SK-N-SH (cell line): ENCODE measurements at regions not wholly inside any gene's neighbourhood (a gene's known extent, or its start where the extent isn't known, plus 50 kb on each side); places are given as distances from the start of the nearest gene placed in this dataset.

Experiments
- CTCF ChIA-PET: fragments of 300-600, 350-600 bp; formaldehyde crosslinking; extraction: SDS; loops from one replicate; lab custom pipeline; 2021; lab: Yijun Ruan, JAX
- POLR2A ChIA-PET: fragments of 350-600 bp; sonication (Branson Sonifier 250); formaldehyde crosslinking; extraction: SDS; loops from one replicate; lab custom pipeline; 2020; ENCODE audit warnings: antibody characterized with exemption, inconsistent platforms; lab: Yijun Ruan, JAX
- DNase-seq: peaks from one replicate; pipeline ENCODE4 v3.0.0; 2012
- H2AFZ ChIP-seq: fragments of 200-600 bp; sonication (generic); 2 replicates; pipeline ENCODE4 v1.8.1; 2016; ENCODE audit warnings: antibody characterized with exemption, mild to moderate bottlenecking, low read depth
- H3F3A ChIP-seq: fragments of 200-600 bp; sonication (generic); replicated peaks from 2 replicates; pipeline ENCODE3; 2016; ENCODE audit warnings: antibody characterized with exemption, mild to moderate bottlenecking; ENCODE audit not compliant: insufficient read depth
- H3K27ac ChIP-seq, 2 experiments: fragments of 200-500 bp in 1 of 2; fragments of 200-600 bp in 1 of 2; sonication (Bioruptor generic) in 1 of 2; sonication (generic), shearing (Covaris generic) in 1 of 2; 2 replicates each; pipeline versions ENCODE4 v1.5.1 to v1.6.1; 2014 to 2016; ENCODE audit warnings: low read depth in 2 of 2, inconsistent platforms in 1 of 2, low read length in 1 of 2, mild to moderate bottlenecking in 1 of 2, mixed read lengths in 1 of 2
- H3K27me3 ChIP-seq: fragments of 200-600 bp; sonication (generic), shearing (Covaris generic); 2 replicates; pipeline ENCODE4 v1.6.1; 2016; ENCODE audit warnings: mixed run types; ENCODE audit not compliant: insufficient read depth
- H3K36me3 ChIP-seq, 2 experiments: fragments of 200-500 bp in 1 of 2; fragments of 200-600 bp in 1 of 2; sonication (Bioruptor generic) in 1 of 2; sonication (generic) in 1 of 2; replicated peaks in 1 of 2; 2 replicates each; pipeline versions ENCODE3 to v1.5.1; 2014 to 2016; ENCODE audit warnings: low read length in 1 of 2, mild to moderate bottlenecking in 1 of 2; ENCODE audit not compliant: insufficient read depth in 2 of 2, control insufficient read depth in 1 of 2
- H3K4me1 ChIP-seq, 2 experiments: fragments of 200-500 bp in 1 of 2; fragments of 200-600 bp in 1 of 2; sonication (Bioruptor generic) in 1 of 2; sonication (generic), shearing (Covaris generic) in 1 of 2; 2 replicates each; pipeline versions ENCODE4 v1.5.1 to v1.6.1; 2014 to 2016; ENCODE audit warnings: low read depth in 1 of 2, low read length in 1 of 2, mixed run types in 1 of 2; ENCODE audit not compliant: insufficient read depth in 2 of 2, control insufficient read depth in 1 of 2
- H3K4me2 ChIP-seq: fragments of 200-600 bp; sonication (generic), shearing (Covaris generic); 2 replicates; pipeline ENCODE4 v1.6.1; 2017; ENCODE audit warnings: mixed run types
- H3K4me3 ChIP-seq, 2 experiments: fragments of 200-500 bp in 1 of 2; fragments of 200-600 bp in 1 of 2; sonication (Bioruptor generic) in 1 of 2; sonication (generic), shearing (Covaris generic) in 1 of 2; 2 replicates each; pipeline versions ENCODE4 v1.5.1 to v1.8.1; 2014 to 2016; ENCODE audit warnings: low read depth in 2 of 2, inconsistent platforms in 1 of 2, low read length in 1 of 2, mild to moderate bottlenecking in 1 of 2, mixed read lengths in 1 of 2, moderate library complexity in 1 of 2
- H3K79me2 ChIP-seq: fragments of 200-600 bp; sonication (generic); 2 replicates; pipeline ENCODE4 v1.8.1; 2017; ENCODE audit warnings: mild to moderate bottlenecking; ENCODE audit not compliant: insufficient read depth
- H3K9ac ChIP-seq: fragments of 200-600 bp; sonication (generic); 2 replicates; pipeline ENCODE4 v1.6.1; 2017; ENCODE audit warnings: mixed run types
- H3K9me2 ChIP-seq: fragments of 200-600 bp; sonication (generic); 2 replicates; pipeline ENCODE4 v1.6.1; 2017; ENCODE audit warnings: mixed run types
- H3K9me3 ChIP-seq: fragments of 200-600 bp; sonication (generic); 2 replicates; pipeline ENCODE4 v1.6.1; 2017; ENCODE audit warnings: mixed run types, mild to moderate bottlenecking, moderate library complexity
- H4K20me1 ChIP-seq: fragments of 200-600 bp; sonication (generic); 2 replicates; pipeline ENCODE4 v1.6.1; 2017; ENCODE audit warnings: mild to moderate bottlenecking, mixed run types; ENCODE audit not compliant: insufficient read depth
- CHD2 ChIP-seq: fragments of 150-350 bp; IDR thresholded peaks from 2 replicates; pipeline ENCODE4 v1.6.1; 2018; ENCODE audit warnings: low read length; ENCODE audit not compliant: partially characterized antibody
- EZH2phosphoT487 ChIP-seq: fragments of 200-600 bp; sonication (generic); IDR thresholded peaks from 2 replicates; pipeline ENCODE4 v1.6.1; 2017; ENCODE audit warnings: low read depth, mixed run types, mild to moderate bottlenecking, antibody characterized with exemption, moderate library complexity, borderline replicate concordance
- FOSL2 ChIP-seq: IDR thresholded peaks from 2 replicates; pipeline ENCODE4 v1.4.0; 2012; ENCODE audit warnings: low read depth, mild to moderate bottlenecking, moderate library complexity, borderline replicate concordance
- GABPA ChIP-seq: IDR thresholded peaks from 2 replicates; pipeline ENCODE4 v1.4.0; 2012; ENCODE audit warnings: low read depth, mild to moderate bottlenecking
- GATA2 ChIP-seq: sonication (generic); formaldehyde crosslinking; IDR thresholded peaks from 2 replicates; pipeline ENCODE4 v1.5.0; 2020; ENCODE audit warnings: mild to moderate bottlenecking, missing genetic modification reagents
- MEF2A ChIP-seq: IDR thresholded peaks from 2 replicates; pipeline ENCODE4 v1.4.0; 2012; ENCODE audit warnings: low read depth, borderline replicate concordance
- NFIC ChIP-seq: IDR thresholded peaks from 2 replicates; pipeline ENCODE4 v1.4.0; 2012; ENCODE audit warnings: borderline replicate concordance
- RAD21 ChIP-seq: IDR thresholded peaks from 2 replicates; pipeline ENCODE4 v1.6.1; 2012; ENCODE audit warnings: mild to moderate bottlenecking, low read length
- SMC3 ChIP-seq: IDR thresholded peaks from 2 replicates; pipeline ENCODE4 v1.6.1; 2012; ENCODE audit warnings: low read depth, low read length, improper control_type of control experiment
- TCF12 ChIP-seq: IDR thresholded peaks from 2 replicates; pipeline ENCODE4 v1.4.0; 2012
- WGBS: methylation state at CpG from one replicate; pipeline ENCODE4 v1.1.6; 2017; ENCODE audit warnings: low lambda C conversion rate; 5-methylcytosine and 5-hydroxymethylcytosine counted together
- TF ChIP-seq, protein P1 (sequence below): IDR thresholded peaks from 2 replicates; pipeline ENCODE4 v1.4.0; 2012; ENCODE audit warnings: low read depth, borderline replicate concordance
- TF ChIP-seq, protein P2 (sequence below): IDR thresholded peaks from 2 replicates; pipeline ENCODE4 v1.4.0; 2012; ENCODE audit warnings: low read depth
- TF ChIP-seq, protein P3 (sequence below): IDR thresholded peaks from 2 replicates; pipeline ENCODE4 v1.4.0; 2012; ENCODE audit warnings: low read depth, borderline replicate concordance

DNA sequence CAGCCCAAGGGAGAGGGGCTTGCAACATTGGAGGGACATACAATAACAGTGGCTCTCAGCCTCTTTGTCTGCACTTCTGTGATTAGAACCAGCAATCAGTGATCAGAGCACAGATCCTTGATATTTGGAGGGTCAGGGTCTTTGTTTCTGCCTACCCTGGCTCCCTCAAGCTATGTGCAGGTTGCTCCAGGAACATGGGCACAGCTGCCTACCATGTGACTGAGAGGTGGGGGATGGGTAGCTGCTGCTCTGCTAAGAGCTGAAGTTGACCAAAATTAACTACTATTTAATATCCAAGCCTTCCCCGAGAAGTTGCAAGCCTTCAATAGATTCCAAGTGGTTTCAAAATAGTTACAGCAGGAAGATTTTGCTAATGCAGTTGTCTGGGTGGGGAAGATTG, 202.6 kb downstream of the ZIC5 start:
- no peaks in the 10 kb centered on the region for H3K4me1 ChIP-seq
- no peak overlapping the region for H3K9ac ChIP-seq
- H3K27me3 ChIP-seq: no peaks in the 10 kb centered on the region
- H3K4me3 ChIP-seq: no peak overlapping the region
- no peak overlapping the region for H3K27ac ChIP-seq
- H3F3A ChIP-seq: no peaks in the 10 kb centered on the region
- no peaks in the 10 kb centered on the region for H3K36me3 ChIP-seq
- H4K20me1 ChIP-seq: no peaks in the 10 kb centered on the region
- WGBS: 25% methylated on average over 1 of the region's 1 CpG
- H2AFZ ChIP-seq: no peak overlapping the region
- no peak for TF ChIP-seq NFIC
- TF ChIP-seq, protein P1, sequence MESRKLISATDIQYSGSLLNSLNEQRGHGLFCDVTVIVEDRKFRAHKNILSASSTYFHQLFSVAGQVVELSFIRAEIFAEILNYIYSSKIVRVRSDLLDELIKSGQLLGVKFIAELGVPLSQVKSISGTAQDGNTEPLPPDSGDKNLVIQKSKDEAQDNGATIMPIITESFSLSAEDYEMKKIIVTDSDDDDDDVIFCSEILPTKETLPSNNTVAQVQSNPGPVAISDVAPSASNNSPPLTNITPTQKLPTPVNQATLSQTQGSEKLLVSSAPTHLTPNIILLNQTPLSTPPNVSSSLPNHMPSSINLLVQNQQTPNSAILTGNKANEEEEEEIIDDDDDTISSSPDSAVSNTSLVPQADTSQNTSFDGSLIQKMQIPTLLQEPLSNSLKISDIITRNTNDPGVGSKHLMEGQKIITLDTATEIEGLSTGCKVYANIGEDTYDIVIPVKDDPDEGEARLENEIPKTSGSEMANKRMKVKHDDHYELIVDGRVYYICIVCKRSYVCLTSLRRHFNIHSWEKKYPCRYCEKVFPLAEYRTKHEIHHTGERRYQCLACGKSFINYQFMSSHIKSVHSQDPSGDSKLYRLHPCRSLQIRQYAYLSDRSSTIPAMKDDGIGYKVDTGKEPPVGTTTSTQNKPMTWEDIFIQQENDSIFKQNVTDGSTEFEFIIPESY: no peak
- TF ChIP-seq FOSL2: no peak
- no peak for TF ChIP-seq SMC3
- no peak for TF ChIP-seq EZH2phosphoT487
- no peak for TF ChIP-seq TCF12
- TF ChIP-seq, protein P2, sequence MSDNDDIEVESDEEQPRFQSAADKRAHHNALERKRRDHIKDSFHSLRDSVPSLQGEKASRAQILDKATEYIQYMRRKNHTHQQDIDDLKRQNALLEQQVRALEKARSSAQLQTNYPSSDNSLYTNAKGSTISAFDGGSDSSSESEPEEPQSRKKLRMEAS: no peak
- no peak for TF ChIP-seq GATA2 (CRISPR knock-in tag)
- no peak for TF ChIP-seq MEF2A
- TF ChIP-seq, protein P3, sequence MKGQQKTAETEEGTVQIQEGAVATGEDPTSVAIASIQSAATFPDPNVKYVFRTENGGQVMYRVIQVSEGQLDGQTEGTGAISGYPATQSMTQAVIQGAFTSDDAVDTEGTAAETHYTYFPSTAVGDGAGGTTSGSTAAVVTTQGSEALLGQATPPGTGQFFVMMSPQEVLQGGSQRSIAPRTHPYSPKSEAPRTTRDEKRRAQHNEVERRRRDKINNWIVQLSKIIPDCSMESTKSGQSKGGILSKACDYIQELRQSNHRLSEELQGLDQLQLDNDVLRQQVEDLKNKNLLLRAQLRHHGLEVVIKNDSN: no peak
- TF ChIP-seq GABPA: no peak
- H3K4me2 ChIP-seq: no peak overlapping the region
- ChIA-PET POLR2A (no interaction called here), CTCF (interaction anchor here (0.9 kb wide), 1 partner anchor 11 kb away, joined by 3 read pairs; no protein-coding TSS in a partner anchor)
- no peaks in the 10 kb centered on the region for H3K79me2 ChIP-seq
- DNase-seq: no peak
- no peaks in the 10 kb centered on the region for H3K9me2 ChIP-seq
- peaks cover 4% of the 10 kb centered on the region; the same call in 1 of the 2 replicates for H3K9me3 ChIP-seq

DNA sequence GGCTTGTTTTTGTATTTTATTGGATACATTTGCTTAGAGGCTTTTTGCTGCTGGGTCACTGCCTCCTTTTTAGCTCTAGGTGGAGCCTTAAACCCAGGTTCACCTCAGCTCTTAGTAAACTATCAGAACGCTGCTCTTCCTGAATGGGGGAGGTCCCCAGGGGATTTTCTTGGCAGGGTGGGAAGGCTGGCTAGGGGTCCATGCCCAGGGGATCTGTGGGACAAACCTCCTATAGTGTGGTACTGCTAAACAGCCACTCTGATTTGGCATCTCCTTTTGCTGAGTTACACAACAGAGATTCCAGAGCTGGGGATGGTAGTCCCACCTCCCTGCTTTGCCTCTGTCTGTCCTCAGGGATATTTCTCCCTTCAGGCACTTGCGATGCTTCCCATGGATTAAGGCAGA, 204.9 kb downstream of the ZIC5 start:
- Histone ChIP-seq H3K36me3 (no peaks in the 10 kb centered on the region), H3K79me2 (no peaks in the 10 kb centered on the region), H3K9me3 (peaks cover 4% of the 10 kb centered on the region; the same call in 1 of the 2 replicates), H3K9ac (no peak overlapping the region), H4K20me1 (no peaks in the 10 kb centered on the region), H3K4me3 (no peak overlapping the region), H3K9me2 (no peaks in the 10 kb centered on the region), H3K27ac (no peak overlapping the region), H3K4me2 (no peak overlapping the region), H3K4me1 (no peaks in the 10 kb centered on the region), H3K27me3 (no peaks in the 10 kb centered on the region), H2AFZ (no peak overlapping the region), H3F3A (no peaks in the 10 kb centered on the region)
- TF ChIP-seq RAD21 (peak; percentile 40; the same call in 1 of the 2 replicates), CHD2 (no peak)
- ChIA-PET POLR2A (no interaction called here), CTCF (no interaction called here)
- DNase-seq: no peak
- 43% methylated on average over 2 of the region's 2 CpGs for WGBS
